HG03108 (cell line): ENCODE measurements at regions not wholly inside any gene's neighbourhood (a gene's known extent, or its start where the extent isn't known, plus 50 kb on each side); places are given as distances from the start of the nearest gene placed in this dataset.
"Not testable (repeated sequence)": the region's sequence is repeated elsewhere in the genome, so short reads cannot be mapped to it uniquely, and the experiment has no call there.

Experiments
- ATAC-seq: cut with Tn5 transposase; IDR thresholded peaks from one replicate; pipeline ENCODE4 v1.9.1; 2021; ENCODE audit warnings: moderate library complexity; ENCODE audit not compliant: unreplicated experiment

DNA sequence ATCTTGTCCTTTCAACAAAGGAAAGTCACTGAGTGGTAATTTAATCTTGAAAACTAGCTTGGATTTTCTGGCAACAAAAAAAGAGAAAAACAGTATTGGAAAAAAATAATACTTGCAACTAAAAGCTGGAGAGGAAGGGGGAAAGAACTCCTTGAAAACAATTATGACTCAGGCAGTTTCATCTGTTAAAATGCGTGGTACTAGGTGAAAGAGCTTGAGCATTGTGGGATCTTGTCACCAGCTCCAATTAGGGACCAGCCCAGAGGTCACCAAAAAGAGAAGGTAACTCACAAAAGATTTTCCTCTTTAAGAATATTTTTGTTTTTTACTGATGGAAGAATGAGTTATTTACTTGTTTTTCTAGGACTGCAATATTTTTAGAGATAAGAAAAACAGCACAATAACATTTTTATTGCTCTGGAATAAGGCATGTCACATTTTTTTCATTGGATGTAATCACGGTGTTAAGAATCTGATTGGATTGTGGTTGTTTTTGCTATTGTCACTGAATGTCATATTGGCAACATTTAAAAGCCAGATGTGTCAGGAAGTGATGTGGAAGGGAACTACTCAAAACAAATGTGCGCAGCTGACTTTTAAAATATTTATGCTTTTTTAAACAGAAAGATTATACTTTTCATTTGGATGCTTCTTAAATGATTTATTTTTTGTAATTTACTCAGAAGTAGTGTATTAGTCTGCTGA, 78.5 kb upstream of the ADAMTS5 start:
- no peak for ATAC-seq

DNA sequence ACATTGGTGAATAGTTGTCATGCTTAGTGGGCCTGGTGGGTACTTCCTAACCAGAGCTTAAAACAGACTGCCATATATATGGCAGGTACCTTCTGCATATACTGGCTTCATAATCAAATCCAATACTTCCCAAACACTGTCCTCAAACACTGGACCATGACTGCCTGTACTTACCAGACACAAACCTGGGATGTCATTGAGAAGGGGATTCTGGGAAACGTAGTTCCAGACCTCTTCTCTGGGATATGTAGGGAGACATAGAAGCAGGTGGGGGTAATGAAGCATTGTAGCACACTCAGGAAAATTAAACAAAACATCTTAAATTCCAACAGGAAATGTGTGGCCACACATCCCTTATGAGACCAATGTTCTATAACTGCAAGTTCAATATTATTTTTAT, 76.5 kb upstream of the ADAMTS5 start:
- no peak for ATAC-seq

DNA sequence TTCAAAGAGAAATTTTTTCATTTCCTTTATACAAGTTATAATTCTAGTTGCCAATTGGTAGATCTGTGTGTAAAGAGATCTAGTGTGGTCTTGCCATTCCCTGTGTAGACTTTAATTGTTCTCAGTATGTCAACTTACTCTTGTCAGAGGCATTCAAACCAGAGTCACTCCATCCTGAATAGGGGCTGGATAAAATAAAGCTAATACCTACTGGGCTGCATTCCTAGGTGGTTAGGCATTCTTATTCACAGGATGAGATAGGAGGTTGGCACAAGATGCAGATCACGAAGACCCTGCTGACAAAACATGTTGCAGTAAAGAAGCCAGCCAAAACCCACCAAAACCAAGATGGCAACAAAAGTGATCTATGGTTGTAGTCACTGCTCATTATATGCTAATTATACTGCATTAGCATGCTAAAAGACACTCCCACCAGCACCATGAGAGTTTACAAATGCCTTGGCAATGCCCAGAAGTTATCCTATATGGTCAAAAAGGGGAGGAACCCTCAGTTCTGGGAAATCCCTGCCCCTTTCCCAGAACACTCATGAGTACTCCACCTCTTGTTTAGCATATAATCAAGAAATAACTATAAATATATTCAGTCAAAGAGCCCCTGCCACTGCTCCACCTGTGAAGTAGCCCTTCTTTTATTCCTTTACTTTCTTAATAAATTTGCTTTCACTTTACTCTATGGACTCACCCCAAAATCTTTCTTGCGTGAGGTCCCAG, 74.0 kb upstream of the ADAMTS5 start:
- no peak for ATAC-seq

DNA sequence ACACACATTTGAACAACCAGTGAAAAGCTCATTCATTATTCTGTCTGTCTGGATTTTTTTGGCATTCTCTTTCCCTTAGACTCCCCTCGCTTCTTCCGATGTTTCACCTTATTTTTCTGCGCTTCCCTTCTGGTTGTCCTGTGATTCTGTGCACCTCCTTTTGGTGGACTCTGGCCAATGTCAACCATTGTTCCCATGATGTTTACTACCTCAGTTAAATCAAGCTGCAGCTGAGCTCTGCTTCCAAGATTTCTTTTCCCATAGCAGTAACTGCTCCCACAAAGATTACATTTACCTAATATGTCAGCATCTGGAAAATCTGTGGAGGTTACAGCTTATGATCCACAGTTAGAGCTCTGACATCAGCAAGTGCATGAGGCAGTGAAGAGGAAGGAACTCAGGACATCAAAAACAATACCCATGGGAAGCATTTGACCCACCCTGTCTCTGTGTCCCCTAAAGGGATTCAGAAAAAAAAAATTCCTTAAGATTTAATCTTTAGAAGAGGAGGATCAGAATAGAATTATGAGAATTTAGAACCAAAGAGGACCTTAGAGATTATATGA, 69.9 kb upstream of the ADAMTS5 start:
- ATAC-seq = no peak

DNA sequence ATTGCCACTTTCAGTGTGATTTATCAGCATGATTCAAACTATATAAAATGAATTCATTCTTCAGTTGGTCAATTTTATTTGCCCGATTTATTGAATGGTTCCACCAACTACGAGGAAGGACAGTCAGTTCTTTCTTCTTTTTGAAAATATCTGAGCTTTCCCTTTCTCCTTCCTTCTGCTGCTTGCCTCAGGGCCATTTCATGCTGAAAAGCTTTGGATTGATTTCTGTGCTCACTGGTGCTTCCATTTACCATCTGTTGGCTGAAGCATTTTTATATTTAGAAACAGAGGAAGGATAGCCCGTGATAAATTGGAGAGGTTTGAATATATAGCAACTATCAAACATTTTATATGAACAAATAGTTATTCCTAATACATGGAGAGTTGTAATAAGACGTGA, 68.9 kb upstream of the ADAMTS5 start:
- no peak for ATAC-seq

DNA sequence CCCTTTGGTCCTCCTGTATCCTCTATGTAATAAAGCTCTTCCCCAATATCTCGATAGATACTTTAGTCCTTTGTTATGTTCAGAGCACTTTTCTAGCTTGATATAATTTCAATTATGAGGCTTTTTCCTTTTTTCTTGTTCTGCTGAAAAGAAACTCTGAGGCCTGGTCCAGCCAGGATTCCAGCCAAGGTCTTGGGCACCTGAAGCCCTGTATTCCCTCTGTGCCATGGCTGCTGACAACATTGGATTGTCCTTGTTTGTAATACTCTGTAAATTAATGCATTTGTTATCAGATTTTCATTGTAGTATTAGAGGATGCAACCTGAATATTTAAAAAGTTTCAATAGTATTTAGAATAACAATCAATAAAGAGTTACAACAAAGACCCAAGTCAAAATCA, 67.9 kb upstream of the ADAMTS5 start:
- ATAC-seq = no peak

DNA sequence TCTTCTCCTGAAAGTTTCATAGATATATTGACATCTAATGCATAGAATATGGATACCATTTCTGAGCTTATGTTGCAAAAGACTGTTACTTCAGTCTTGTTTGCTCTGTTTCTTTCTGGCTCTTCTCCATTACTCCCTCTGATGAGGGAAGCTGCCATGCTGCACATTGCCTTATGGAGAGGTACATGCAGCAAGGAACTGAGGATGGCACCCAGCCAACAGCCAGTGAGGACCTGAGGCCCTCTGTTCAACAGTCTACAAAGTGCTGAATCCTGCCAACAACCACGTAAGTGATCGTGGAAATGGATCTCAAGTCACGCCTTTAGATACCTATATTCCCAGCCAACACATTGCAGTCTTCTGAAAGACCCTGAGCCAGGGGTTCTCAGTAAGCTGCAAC, 66.6 kb upstream of the ADAMTS5 start:
- ATAC-seq = no peak

DNA sequence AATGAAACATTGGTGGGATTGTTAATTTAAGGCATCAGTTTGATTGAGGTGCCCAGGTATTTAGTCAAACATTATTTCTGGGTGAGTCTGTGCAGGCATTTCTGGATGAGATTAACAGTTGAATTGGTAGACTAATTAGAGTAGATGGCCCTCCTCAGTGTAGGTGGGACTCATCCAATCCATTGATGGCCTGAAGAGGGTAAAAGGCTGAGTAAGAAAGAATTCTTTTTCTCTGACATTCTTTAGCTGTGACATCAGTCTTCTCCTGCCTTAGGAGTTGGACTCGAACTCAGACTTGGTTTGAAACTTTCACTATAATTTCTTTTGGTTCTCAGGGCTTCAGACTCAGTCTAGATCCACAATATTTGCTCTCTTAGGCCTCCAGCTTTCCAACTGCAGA, 59.6 kb upstream of the ADAMTS5 start:
- no peak for ATAC-seq

DNA sequence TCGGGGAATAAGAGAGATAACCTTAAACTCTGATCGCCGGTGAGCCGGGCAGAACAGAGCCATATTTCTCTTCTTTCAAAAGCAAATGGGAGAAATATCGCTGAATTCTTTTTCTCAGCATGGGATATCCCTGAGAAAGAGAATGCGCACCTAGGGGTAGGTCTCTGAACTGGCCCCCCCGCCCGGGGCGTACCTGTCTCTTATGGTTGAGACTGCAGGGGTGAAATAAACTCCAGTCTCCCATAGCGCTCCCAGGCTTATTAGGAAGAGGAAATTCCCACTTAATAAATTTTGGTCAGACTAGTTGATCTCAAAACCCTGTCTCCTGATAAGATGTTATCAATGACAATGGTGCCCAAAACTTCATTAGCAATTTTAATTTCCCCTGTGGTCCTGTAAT, 58.8 kb upstream of the ADAMTS5 start:
- not testable (repeated sequence) for ATAC-seq

DNA sequence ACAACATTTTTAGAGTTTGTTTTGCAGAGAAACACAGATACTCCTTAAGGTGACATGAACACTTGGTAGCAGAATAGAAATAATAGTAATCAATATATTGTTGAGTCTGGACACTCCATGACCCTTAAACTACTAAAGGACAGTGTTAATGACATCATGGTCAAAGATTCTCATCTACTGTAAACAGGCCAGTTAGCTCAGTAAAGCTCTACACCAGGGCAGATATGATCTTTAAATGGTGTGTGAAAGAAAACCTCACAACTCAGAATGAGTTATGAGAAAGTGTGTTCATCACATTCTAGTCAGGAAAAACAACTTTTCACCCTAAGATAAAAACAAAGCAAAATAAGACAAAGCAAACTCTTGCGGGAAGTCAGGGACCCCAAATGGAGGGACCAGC, 58.1 kb upstream of the ADAMTS5 start:
- no peak for ATAC-seq

DNA sequence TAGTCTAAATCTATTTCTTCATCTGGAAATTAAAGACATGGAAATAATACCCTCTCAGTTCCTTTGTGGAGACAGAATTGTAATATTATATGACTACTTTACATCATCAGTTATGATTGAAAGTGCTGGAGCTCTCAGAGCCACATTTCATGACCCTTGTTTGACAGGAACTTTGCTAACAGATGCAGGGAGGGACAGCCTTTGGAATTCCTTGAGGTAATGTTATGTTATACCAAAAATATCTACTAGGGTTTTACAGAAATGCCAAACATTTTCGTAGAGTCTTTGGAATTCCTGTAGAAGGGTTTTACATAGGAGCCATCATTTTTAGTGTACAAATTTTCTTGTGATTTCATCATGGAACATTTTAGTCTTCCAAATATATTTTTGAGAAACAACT, 57.4 kb upstream of the ADAMTS5 start:
- ATAC-seq = no peak

DNA sequence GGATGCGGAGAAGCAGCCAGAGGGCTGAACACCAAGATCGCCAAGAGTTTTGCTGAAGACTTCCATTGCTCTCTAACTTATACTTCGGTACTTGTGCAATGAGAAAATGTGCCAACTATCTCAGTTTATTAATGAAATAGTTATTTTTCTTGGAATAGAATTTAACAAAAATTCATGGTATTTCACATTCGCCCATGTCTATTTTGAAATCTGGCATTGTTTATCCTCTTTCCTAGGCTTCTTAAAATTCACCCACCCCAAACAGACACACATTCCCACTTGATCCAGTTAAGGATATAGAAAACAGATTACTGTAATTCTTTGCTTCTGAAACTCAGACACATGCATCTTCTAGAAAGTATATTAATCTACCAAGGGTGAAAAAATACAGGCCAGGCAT, 56.3 kb upstream of the ADAMTS5 start:
- no peak for ATAC-seq

DNA sequence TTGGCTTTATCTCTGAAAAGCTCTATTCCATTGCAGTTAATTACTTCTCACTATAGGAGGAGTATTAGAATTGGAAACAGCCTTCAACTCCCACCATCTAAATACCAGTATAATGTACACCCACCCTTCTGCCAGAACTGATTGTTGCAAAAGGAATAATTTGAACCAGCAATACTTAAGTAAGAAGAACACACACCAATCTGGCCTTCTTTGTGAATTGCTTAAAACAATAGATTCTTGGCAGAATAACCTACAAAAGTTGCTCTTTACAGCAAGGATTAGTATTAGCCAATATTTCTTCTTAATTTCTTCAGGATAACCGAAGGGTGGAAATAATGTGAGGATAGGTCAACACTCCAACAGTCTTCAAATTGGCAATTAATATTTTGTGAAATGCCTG, 54.9 kb upstream of the ADAMTS5 start:
- ATAC-seq = no peak

DNA sequence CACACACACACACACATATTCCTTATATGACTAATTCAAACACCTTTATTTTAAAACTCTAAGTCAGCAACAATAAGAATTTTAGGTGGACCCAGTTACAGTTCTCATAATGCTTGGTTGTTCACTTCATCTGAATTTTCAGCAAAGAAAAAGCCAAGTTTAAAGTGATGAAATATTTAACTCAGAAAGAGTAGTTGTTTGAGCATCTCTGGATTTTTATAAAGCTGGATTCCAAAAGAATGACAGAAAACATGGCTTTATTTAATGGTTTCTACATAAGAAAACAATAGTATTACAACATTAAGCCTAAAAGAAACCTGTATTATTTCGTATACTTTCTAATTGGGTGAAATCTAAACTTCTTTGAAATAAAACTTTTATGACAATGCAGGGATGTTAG, 54.2 kb upstream of the ADAMTS5 start:
- ATAC-seq = no peak

DNA sequence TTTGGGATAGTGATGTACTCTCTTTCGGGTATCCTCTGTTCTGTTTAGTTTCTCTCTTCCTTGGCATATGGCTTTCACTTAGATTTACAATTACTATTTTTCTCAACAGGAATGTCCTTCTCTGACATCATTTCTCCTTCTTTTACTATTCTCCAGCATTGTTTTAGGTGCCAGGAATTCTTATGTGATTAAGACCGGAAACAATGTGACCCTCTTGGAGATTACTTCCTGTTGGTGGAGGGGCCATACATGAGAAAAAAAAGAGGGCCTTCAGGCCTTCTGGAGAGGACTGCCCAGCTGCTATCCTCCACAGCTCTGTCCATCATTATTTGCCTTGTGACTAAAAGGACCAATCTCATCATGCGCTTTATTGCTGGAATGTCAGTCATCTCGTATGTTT, 50.4 kb upstream of the ADAMTS5 start:
- no peak for ATAC-seq
